ENCODE measurements at regions not wholly inside any gene's neighbourhood (a gene's known extent, or its start where the extent isn't known, plus 50 kb on each side); places are given as distances from the start of the nearest gene placed in this dataset.

GRCh38 chr1:219812086-219812485, 116.3 kb downstream of the SLC30A10 start:
- TF ChIP-seq, protein P1, sequence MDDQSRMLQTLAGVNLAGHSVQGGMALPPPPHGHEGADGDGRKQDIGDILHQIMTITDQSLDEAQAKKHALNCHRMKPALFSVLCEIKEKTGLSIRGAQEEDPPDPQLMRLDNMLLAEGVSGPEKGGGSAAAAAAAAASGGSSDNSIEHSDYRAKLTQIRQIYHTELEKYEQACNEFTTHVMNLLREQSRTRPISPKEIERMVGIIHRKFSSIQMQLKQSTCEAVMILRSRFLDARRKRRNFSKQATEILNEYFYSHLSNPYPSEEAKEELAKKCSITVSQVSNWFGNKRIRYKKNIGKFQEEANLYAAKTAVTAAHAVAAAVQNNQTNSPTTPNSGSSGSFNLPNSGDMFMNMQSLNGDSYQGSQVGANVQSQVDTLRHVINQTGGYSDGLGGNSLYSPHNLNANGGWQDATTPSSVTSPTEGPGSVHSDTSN (IDR thresholded peaks at IDR 0.05) = no peak
- no peak for TF ChIP-seq CTCF (IDR thresholded peaks at IDR 0.05)
- TF ChIP-seq CEBPB (IDR thresholded peaks at IDR 0.05) = no peak
- TF ChIP-seq, protein P2, sequence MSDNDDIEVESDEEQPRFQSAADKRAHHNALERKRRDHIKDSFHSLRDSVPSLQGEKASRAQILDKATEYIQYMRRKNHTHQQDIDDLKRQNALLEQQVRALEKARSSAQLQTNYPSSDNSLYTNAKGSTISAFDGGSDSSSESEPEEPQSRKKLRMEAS (IDR thresholded peaks at IDR 0.05) = no peak
- TF ChIP-seq CHD4 (IDR thresholded peaks at IDR 0.05; ENCODE audit: borderline replicate concordance) = no peak
- TF ChIP-seq, protein P3, sequence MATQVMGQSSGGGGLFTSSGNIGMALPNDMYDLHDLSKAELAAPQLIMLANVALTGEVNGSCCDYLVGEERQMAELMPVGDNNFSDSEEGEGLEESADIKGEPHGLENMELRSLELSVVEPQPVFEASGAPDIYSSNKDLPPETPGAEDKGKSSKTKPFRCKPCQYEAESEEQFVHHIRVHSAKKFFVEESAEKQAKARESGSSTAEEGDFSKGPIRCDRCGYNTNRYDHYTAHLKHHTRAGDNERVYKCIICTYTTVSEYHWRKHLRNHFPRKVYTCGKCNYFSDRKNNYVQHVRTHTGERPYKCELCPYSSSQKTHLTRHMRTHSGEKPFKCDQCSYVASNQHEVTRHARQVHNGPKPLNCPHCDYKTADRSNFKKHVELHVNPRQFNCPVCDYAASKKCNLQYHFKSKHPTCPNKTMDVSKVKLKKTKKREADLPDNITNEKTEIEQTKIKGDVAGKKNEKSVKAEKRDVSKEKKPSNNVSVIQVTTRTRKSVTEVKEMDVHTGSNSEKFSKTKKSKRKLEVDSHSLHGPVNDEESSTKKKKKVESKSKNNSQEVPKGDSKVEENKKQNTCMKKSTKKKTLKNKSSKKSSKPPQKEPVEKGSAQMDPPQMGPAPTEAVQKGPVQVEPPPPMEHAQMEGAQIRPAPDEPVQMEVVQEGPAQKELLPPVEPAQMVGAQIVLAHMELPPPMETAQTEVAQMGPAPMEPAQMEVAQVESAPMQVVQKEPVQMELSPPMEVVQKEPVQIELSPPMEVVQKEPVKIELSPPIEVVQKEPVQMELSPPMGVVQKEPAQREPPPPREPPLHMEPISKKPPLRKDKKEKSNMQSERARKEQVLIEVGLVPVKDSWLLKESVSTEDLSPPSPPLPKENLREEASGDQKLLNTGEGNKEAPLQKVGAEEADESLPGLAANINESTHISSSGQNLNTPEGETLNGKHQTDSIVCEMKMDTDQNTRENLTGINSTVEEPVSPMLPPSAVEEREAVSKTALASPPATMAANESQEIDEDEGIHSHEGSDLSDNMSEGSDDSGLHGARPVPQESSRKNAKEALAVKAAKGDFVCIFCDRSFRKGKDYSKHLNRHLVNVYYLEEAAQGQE (IDR thresholded peaks at IDR 0.05) = no peak
- no peak for TF ChIP-seq PHF8 (IDR thresholded peaks at IDR 0.05; ENCODE audit: borderline replicate concordance, low read depth)
- no peak for TF ChIP-seq EP300 (IDR thresholded peaks at IDR 0.05)
- no peak for TF ChIP-seq FOSL2 (IDR thresholded peaks at IDR 0.05)
- no peak for TF ChIP-seq FOSL2 (CRISPR knock-in tag; IDR thresholded peaks at IDR 0.05)

Data from A549 (cell line).